HTR-8/SVneo (cell line): ENCODE measurements at regions not wholly inside any gene's neighbourhood (a gene's known extent, or its start where the extent isn't known, plus 50 kb on each side); places are given as distances from the start of the nearest gene placed in this dataset.
"Not testable (repeated sequence)": the region's sequence is repeated elsewhere in the genome, so short reads cannot be mapped to it uniquely, and the experiment has no call there.

Experiments used
- DNase-seq: peaks from one replicate; pipeline ENCODE4 v3.0.0; 2011; ENCODE audit warnings: low spot score, mixed read lengths; ENCODE audit not compliant: insufficient read length
- FAIRE-seq: peaks from 2 replicates; lab custom pipeline; 2011; peaks lifted over from hg19 to GRCh38; lab: Jason Lieb, UNC

- not testable (repeated sequence) for DNase-seq, FAIRE-seq
These were observed 116.1 kb upstream of the GJE1 start for GRCh38 chr6:142016666-142017065.

- not testable (repeated sequence) for FAIRE-seq, DNase-seq
These were observed 117.3 kb upstream of the GJE1 start for GRCh38 chr6:142015463-142015862.

DNA sequence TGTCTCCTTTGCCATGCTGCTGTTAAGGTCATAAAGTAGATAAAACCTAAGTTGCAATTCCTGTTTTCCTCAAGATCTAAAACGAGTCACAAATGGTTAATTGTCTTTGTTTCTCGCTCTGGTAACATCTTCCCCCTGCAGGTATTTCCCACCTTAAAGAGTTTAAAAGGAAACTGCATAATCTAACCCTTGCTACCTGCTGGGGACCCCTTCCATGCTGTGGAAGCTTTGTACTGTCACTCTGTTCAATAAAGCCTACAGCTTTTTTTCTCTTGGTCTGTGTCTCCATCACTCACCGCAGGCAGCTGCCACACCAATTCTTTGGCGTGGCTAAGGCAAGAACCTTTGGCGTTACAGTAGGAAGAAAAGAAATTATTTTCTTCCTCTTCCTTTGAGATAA lies 117.7 kb upstream of the GJE1 start:
- FAIRE-seq: no peak

GRCh38 chr6:142014515-142014914 lies 118.2 kb upstream of the GJE1 start:
- DNase-seq (peak; percentile 19), FAIRE-seq (no peak)

More for the DNA sequence above, 117.7 kb upstream of the GJE1 start:
- no peak for DNase-seq

GRCh38 chr6:142013875-142014495 lies 118.7 kb upstream of the GJE1 start:
- FAIRE-seq (no peak), DNase-seq (no peak)

- FAIRE-seq (no peak), DNase-seq (peak; percentile 20)
These were observed 119.4 kb upstream of the GJE1 start for GRCh38 chr6:142013287-142013686.

GRCh38 chr6:142011775-142012174 lies 121.0 kb upstream of the GJE1 start:
- no peak for DNase-seq
- FAIRE-seq: no peak

GRCh38 chr6:142011156-142011555 lies 121.6 kb upstream of the GJE1 start:
- DNase-seq: no peak
- FAIRE-seq: no peak

- peak; percentile 28 for DNase-seq
- peak; percentile 64 for FAIRE-seq
These were observed 123.1 kb upstream of the GJE1 start for GRCh38 chr6:142009647-142010046.

DNA sequence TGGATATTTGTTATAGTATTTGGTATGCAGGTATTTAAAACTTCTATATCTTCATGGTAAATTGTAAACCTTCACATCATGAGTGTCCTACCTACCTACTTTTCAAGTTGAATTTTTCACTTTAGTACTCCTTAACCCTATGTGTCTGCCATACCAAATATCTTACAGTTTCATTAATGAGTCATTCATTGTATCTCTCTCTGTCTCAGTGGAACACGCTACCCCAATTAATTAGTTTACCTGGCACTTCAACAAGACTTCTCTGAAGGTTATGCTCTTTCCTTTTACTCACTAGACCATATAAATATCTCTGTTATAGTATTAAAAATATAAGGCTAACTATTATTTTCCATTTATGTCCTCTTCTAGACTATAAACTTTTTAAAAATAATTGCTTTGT lies 123.9 kb upstream of the GJE1 start:
- no peak for FAIRE-seq

GRCh38 chr6:142008016-142008735 lies 124.5 kb upstream of the GJE1 start:
- FAIRE-seq (no peak), DNase-seq (no peak)

More for the DNA sequence above, 123.9 kb upstream of the GJE1 start:
- DNase-seq: no peak

GRCh38 chr6:142005021-142005420 lies 127.7 kb upstream of the GJE1 start:
- DNase-seq (no peak), FAIRE-seq (no peak)

GRCh38 chr6:142002825-142003405 lies 129.8 kb upstream of the GJE1 start:
- DNase-seq (no peak), FAIRE-seq (no peak)

DNA sequence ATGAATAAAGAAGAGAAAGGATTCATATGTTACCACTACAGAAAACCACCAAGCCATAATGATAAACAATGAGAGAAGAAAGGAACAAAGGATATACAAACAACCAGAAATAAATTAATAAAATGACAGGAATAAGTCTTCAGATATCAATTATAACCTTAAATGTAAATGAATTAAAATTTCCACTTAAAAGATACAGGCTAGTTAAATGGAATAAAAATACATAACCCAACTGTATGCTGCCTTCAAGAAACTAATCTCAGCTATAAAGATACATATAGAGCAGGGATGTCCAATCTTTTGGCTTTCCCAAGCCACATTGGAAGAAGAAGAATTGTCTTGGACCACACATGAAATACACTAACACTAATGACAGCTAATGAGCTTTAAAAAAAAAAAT lies 135.9 kb upstream of the GJE1 start:
- FAIRE-seq (no peak), DNase-seq (no peak)

DNA sequence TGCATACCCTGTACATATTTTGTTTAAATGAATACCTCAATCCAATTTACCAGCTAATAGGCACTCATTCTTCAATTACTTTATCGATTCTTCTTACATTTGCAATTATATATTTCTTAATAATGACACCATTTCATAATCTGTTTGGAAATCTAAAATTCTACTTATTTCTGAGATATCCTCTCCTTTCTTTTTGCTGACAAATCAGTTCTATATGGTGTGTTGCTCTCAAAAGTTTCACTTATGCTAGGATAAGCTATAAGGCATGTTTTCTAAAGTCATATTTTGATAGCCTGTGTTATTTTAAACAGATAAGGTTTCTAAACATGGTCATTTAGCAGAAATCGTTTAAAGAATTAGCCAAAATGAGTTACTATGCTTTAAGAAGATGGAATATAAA lies 140.6 kb upstream of the GJE1 start:
- no peak for FAIRE-seq
- DNase-seq: no peak

GRCh38 chr6:141990840-141991239 lies 141.9 kb upstream of the GJE1 start:
- DNase-seq: no peak
- FAIRE-seq: no peak

DNA sequence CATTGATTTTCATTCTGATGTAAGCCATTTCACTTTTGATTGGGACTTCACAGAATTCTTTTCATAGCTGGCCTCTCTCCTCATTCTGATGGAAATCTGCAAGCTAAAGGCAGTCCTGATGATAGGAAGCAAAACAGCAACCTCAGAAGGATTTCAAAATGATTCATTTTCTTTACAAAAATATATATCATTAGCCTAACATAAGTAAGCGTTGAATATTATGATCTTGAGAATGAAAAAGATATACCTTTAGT lies 143.1 kb upstream of the GJE1 start:
- FAIRE-seq (no peak), DNase-seq (no peak)

GRCh38 chr6:141988954-141989705 lies 143.6 kb upstream of the GJE1 start:
- peak; percentile 95 for FAIRE-seq

GRCh38 chr6:141988327-141988726 lies 144.4 kb upstream of the GJE1 start:
- DNase-seq (no peak), FAIRE-seq (no peak)

More at GRCh38 chr6:141988954-141989705, 143.6 kb upstream of the GJE1 start:
- DNase-seq: peak; percentile 57

- FAIRE-seq: no peak
These were observed 146.3 kb upstream of the GJE1 start for GRCh38 chr6:141986457-141986856.

GRCh38 chr6:141981190-141981589 lies 151.5 kb upstream of the GJE1 start:
- DNase-seq (no peak), FAIRE-seq (no peak)

More at GRCh38 chr6:141986457-141986856, 146.3 kb upstream of the GJE1 start:
- no peak for DNase-seq
